ENCODE measurements at regions not wholly inside any gene's neighbourhood (a gene's known extent, or its start where the extent isn't known, plus 50 kb on each side); places are given as distances from the start of the nearest gene placed in this dataset.

- TF ChIP-seq CTCF (IDR thresholded peaks at IDR 0.05; ENCODE audit: low read depth, low read length, poor library complexity, severe bottlenecking) (no peak), EZH2phosphoT487 (IDR thresholded peaks at IDR 0.05; ENCODE audit: borderline replicate concordance, low read length) (no peak)
Measured at GRCh38 chr2:196271795-196272194, 100.4 kb upstream of the STK17B start.

All from DOHH2 (cell line).